ENCODE measurements at regions not wholly inside any gene's neighbourhood (a gene's known extent, or its start where the extent isn't known, plus 50 kb on each side); places are given as distances from the start of the nearest gene placed in this dataset.

- Histone ChIP-seq H4K8ac (ENCODE audit: extremely low read depth, insufficient read depth, low read length) (no peak overlapping the region), H3K4ac (replicated peaks; ENCODE audit: insufficient read length, low read depth, low read length) (no peak overlapping the region), H3K23me2 (ENCODE audit: low read depth, low read length) (no peaks in the 10 kb centered on the region; the same call in 1 of the 2 replicates), H2BK12ac (ENCODE audit: low read depth, low read length) (no peak overlapping the region), H3K79me1 (ENCODE audit: low read depth, low read length) (no peaks in the 10 kb centered on the region), H3K9me3 (ENCODE audit: insufficient read depth in 2 of 2, low read depth in 1 of 2, low read length in 1 of 2) (no peaks in the 10 kb centered on the region), H4K91ac (replicated peaks; ENCODE audit: insufficient read length, low read length) (no peak overlapping the region), H2BK15ac (ENCODE audit: low read length) (no peak overlapping the region), H2BK20ac (ENCODE audit: low read length) (no peak overlapping the region), H3K36me3 (ENCODE audit: control insufficient read depth in 2 of 4, insufficient read depth in 4 of 4, low read length in 3 of 4) (no peaks in the 10 kb centered on the region), H3K9ac (replicated peaks in 1 of 4; ENCODE audit: extremely low read depth in 1 of 4, low read depth in 3 of 4, low read length in 3 of 4) (no peak overlapping the region), H3K79me2 (ENCODE audit: control insufficient read depth in 1 of 2, insufficient read depth in 2 of 2, low read length in 2 of 2) (no peaks in the 10 kb centered on the region), H3K27ac (ENCODE audit: low read depth, low read length) (no peak overlapping the region), H3K14ac (ENCODE audit: insufficient read length) (no peak overlapping the region), H3K27me3 (replicated peaks in 1 of 4; ENCODE audit: control insufficient read depth in 3 of 4, extremely low read depth in 1 of 4, insufficient read depth in 3 of 4, low read length in 3 of 4) (no peaks in the 10 kb centered on the region), H2AK5ac (ENCODE audit: low read depth, low read length) (no peak overlapping the region), H2BK5ac (ENCODE audit: low read depth, low read length) (no peak overlapping the region), H3K56ac (replicated peaks; ENCODE audit: insufficient read length, low read depth, low read length) (no peak overlapping the region), H3K4me3 (ENCODE audit: extremely low read depth in 1 of 4, insufficient read depth in 2 of 4, low read depth in 3 of 4, low read length in 4 of 4) (no peak overlapping the region), H3K23ac (ENCODE audit: insufficient read length) (no peak overlapping the region), H2AFZ (ENCODE audit: low read length) (no peak overlapping the region), H4K20me1 (replicated peaks in 1 of 2; ENCODE audit: control insufficient read depth in 1 of 2, insufficient read depth in 2 of 2, low read length in 2 of 2) (no peaks in the 10 kb centered on the region), H4K5ac (ENCODE audit: insufficient read length, low read depth, low read length) (no peak overlapping the region), H3K18ac (ENCODE audit: extremely low read depth, low read length) (no peak overlapping the region), H3K4me1 (replicated peaks in 1 of 4; ENCODE audit: control insufficient read depth in 3 of 4, insufficient read depth in 4 of 4, low read length in 3 of 4) (no peaks in the 10 kb centered on the region; a peak in 1 of 7 replicates), H3K4me2 (ENCODE audit: insufficient read depth in 1 of 2, low read depth in 2 of 2, low read length in 2 of 2) (no peak overlapping the region), H2BK120ac (replicated peaks; ENCODE audit: low read depth, low read length) (no peak overlapping the region)
- CTCF ChIA-PET (ENCODE audit: partially characterized antibody) = no interaction called here
- WGBS, 2 experiments (ENCODE audit: extremely low coverage in 1 of 2, insufficient coverage in 1 of 2, insufficient read length in 1 of 2, insufficient replicate concordance in 2 of 2, low coverage in 1 of 2, low lambda C conversion rate in 2 of 2, missing lambda C conversion rate in 1 of 2) = 95% methylated on average over 4 of the region's 4 CpGs; no CpG with 5 or more reads in 1 of the 2 experiments
- no peak for DNase-seq (ENCODE audit: low read depth in 1 of 2, low spot score in 2 of 2)
- POLR2A ChIA-PET (ENCODE audit: partially characterized antibody) = no interaction called here
- no peak for FAIRE-seq
- TF ChIP-seq BACH1 (IDR thresholded peaks at IDR 0.05; ENCODE audit: low read length) (no peak), SP4 (IDR thresholded peaks at IDR 0.05; ENCODE audit: low read length) (no peak), KDM1A (IDR thresholded peaks at IDR 0.05; ENCODE audit: borderline replicate concordance, low read length) (no peak), CHD2 (IDR thresholded peaks at IDR 0.05; ENCODE audit: low read length) (no peak), SAP30 (IDR thresholded peaks at IDR 0.05; ENCODE audit: insufficient read depth, insufficient replicate concordance, low read length) (no peak), ASH2L (IDR thresholded peaks at IDR 0.05; ENCODE audit: low read length) (no peak), RNF2 (IDR thresholded peaks at IDR 0.05; ENCODE audit: borderline replicate concordance, low read depth, low read length, missing control alignments, poor library complexity, severe bottlenecking) (no peak), BCL11A (IDR thresholded peaks at IDR 0.05; ENCODE audit: low read depth in 2 of 2, low read length in 2 of 2) (no peak), CEBPB (IDR thresholded peaks at IDR 0.05; ENCODE audit: low read depth, low read length) (no peak), HDAC2 (IDR thresholded peaks at IDR 0.05; ENCODE audit: borderline replicate concordance in 1 of 2, low read depth in 2 of 2, low read length in 2 of 2) (no peak), NRF1 (IDR thresholded peaks at IDR 0.05; ENCODE audit: low read depth, low read length) (no peak), CHD1 (IDR thresholded peaks at IDR 0.05; ENCODE audit: low read depth, low read length) (no peak), MAX (IDR thresholded peaks at IDR 0.05) (no peak), TAF7 (optimal IDR thresholded peaks at IDR 0.05; ENCODE audit: borderline replicate concordance, low read depth, low read length) (no peak), YY1 (IDR thresholded peaks at IDR 0.05; ENCODE audit: low read depth, low read length) (no peak), TAF1 (IDR thresholded peaks at IDR 0.05; ENCODE audit: low read depth, low read length) (no peak)
These were observed 666.5 kb downstream of the SLC16A7 start for GRCh38 chr12:60262378-60262777.
